ENCODE measurements at regions not wholly inside any gene's neighbourhood (a gene's known extent, or its start where the extent isn't known, plus 50 kb on each side); places are given as distances from the start of the nearest gene placed in this dataset.

GRCh38 chr17:77882481-77883212 lies 75.9 kb upstream of the TNRC6C start:
- no peak for FAIRE-seq
- H3K27me3 ChIP-seq (ENCODE audit: control insufficient read depth in 2 of 2, insufficient read depth in 2 of 2, low read length in 2 of 2): peaks cover 8 to 45% of the 10 kb centered on the region in 2 experiments; a peak in 4 of 5 replicates
- H3K4me2 ChIP-seq (ENCODE audit: insufficient read depth, low read length): no peak overlapping the region
- POLR2A ChIA-PET: interaction anchor here (0.6 to 1.5 kb wide), 3 partner anchors 17 to 481 kb away, joined by 3 to 4 read pairs (median 3); no protein-coding TSS in a partner anchor
- no TSS peak for BruUV-seq (replicated peaks)
- 14% methylated on average over 12 of the region's 12 CpGs for WGBS (ENCODE audit: insufficient coverage, low coverage, missing lambda C conversion rate)
- no peaks in the 10 kb centered on the region for H3K9me1 ChIP-seq (ENCODE audit: control insufficient read depth, insufficient read depth, low read length)
- no peaks in the 10 kb centered on the region for H3K36me3 ChIP-seq (ENCODE audit: control insufficient read depth, insufficient read depth, low read length)
- no peaks in the 10 kb centered on the region for H4K20me1 ChIP-seq (replicated peaks; ENCODE audit: control insufficient read depth, insufficient read depth, low read length)
- peaks cover 28 to 37% of the 10 kb centered on the region in 2 experiments for H3K4me1 ChIP-seq (replicated peaks in 1 of 2; ENCODE audit: control insufficient read depth in 2 of 2, insufficient read depth in 2 of 2, low read length in 2 of 2)
- no peak for ATAC-seq
- no peaks in the 10 kb centered on the region for H3K9me3 ChIP-seq (replicated peaks; ENCODE audit: control insufficient read depth, insufficient read depth, low read depth, low read length)
- peak in 1 of 4 experiments; percentile 16 for DNase-seq (ENCODE audit: extremely low read depth in 1 of 4, low spot score in 3 of 4)
- H3K27ac ChIP-seq (ENCODE audit: extremely low read depth, low read depth, low read length): no peak overlapping the region
- no peak overlapping the region for H3K4me3 ChIP-seq
- no peak overlapping the region for H2AFZ ChIP-seq (ENCODE audit: low read depth, low read length)
- in situ Hi-C loops (cut with MboI): no loop called here
- CTCF ChIA-PET (ENCODE audit: low intra/inter-chr PET ratio): no interaction called here
- no peaks in the 10 kb centered on the region for H3K79me2 ChIP-seq (ENCODE audit: control insufficient read depth, insufficient read depth, low read length)
- intact Hi-C loops (cut with micrococcal nuclease): loop anchor here (10.0 kb wide), 1 partner anchor 48 kb away; no protein-coding TSS in a partner anchor
- peak overlapping the region in 1 of 2 experiments; percentile 36; a peak in 1 of 4 replicates for H3K9ac ChIP-seq (ENCODE audit: insufficient read depth in 1 of 2, low read depth in 2 of 2, low read length in 2 of 2)
- TF ChIP-seq THRB (CRISPR knock-in tag; conservative IDR thresholded peaks at IDR 0.05) (no peak), USF1 (CRISPR knock-in tag; IDR thresholded peaks at IDR 0.05) (no peak), ZNF445 (CRISPR knock-in tag; IDR thresholded peaks at IDR 0.05; ENCODE audit: low read depth) (no peak), ESRRA (IDR thresholded peaks at IDR 0.05; ENCODE audit: borderline replicate concordance, low read depth) (peak; percentile 82), CREM (IDR thresholded peaks at IDR 0.05; ENCODE audit: low read depth) (0 out of 2 replicates have a peak, but pooled peaks have one; percentile 16), ETV6 (IDR thresholded peaks at IDR 0.05; ENCODE audit: borderline replicate concordance in 1 of 2, low read depth in 2 of 2, low read length in 1 of 2) (no peak), ETV6 (CRISPR knock-in tag; IDR thresholded peaks at IDR 0.05; ENCODE audit: borderline replicate concordance) (no peak), JUN (IDR thresholded peaks at IDR 0.05; ENCODE audit: borderline replicate concordance, low read depth, low read length) (peak; percentile 17; the same call in 1 of the 2 replicates), JUN (CRISPR knock-in tag; IDR thresholded peaks at IDR 0.05; ENCODE audit: borderline replicate concordance) (no peak), JUNB (CRISPR knock-in tag; conservative IDR thresholded peaks at IDR 0.05) (0 out of 2 replicates have a peak, but pooled peaks have one; percentile 27), CREB1 (IDR thresholded peaks at IDR 0.05) (no peak), CREB1 (CRISPR knock-in tag; IDR thresholded peaks at IDR 0.05) (peak; percentile 49; the same call in 1 of the 2 replicates), ZNF589 (CRISPR knock-in tag; IDR thresholded peaks at IDR 0.05; ENCODE audit: low read depth) (no peak), ZBTB11 (CRISPR knock-in tag; IDR thresholded peaks at IDR 0.05) (0 out of 6 replicates have a peak, but pooled peaks of 1 of the 3 experiments have one; percentile 20), ATF7 (IDR thresholded peaks at IDR 0.05) (peak; percentile 66)
